GM12801 (cell line): ENCODE measurements at regions not wholly inside any gene's neighbourhood (a gene's known extent, or its start where the extent isn't known, plus 50 kb on each side); places are given as distances from the start of the nearest gene placed in this dataset.

Source experiments
- CTCF ChIP-seq: IDR thresholded peaks from one replicate; pipeline ENCODE4 v1.5.1; 2011; ENCODE audit warnings: control low read depth; ENCODE audit not compliant: insufficient read length; ENCODE audit errors: extremely low read depth

GRCh38 chr17:77666462-77666861 is 292.0 kb upstream of the TNRC6C start:
- no peak for TF ChIP-seq CTCF

- TF ChIP-seq CTCF = no peak
Measured at GRCh38 chr17:77666881-77667395, 291.6 kb upstream of the TNRC6C start.

- no peak for TF ChIP-seq CTCF
Measured at GRCh38 chr17:77667478-77667877, 291.0 kb upstream of the TNRC6C start.

- no peak for TF ChIP-seq CTCF
Measured at GRCh38 chr17:77668518-77668917, 290.0 kb upstream of the TNRC6C start.

GRCh38 chr17:77670173-77670572 is 288.3 kb upstream of the TNRC6C start:
- TF ChIP-seq CTCF = no peak

GRCh38 chr17:77674358-77674757 is 284.1 kb upstream of the TNRC6C start:
- no peak for TF ChIP-seq CTCF

- no peak for TF ChIP-seq CTCF
Measured at GRCh38 chr17:77675411-77675810, 283.1 kb upstream of the TNRC6C start.

GRCh38 chr17:77675816-77676215 is 282.7 kb upstream of the TNRC6C start:
- no peak for TF ChIP-seq CTCF
